ENCODE measurements at regions not wholly inside any gene's neighbourhood (a gene's known extent, or its start where the extent isn't known, plus 50 kb on each side); places are given as distances from the start of the nearest gene placed in this dataset.

DNA sequence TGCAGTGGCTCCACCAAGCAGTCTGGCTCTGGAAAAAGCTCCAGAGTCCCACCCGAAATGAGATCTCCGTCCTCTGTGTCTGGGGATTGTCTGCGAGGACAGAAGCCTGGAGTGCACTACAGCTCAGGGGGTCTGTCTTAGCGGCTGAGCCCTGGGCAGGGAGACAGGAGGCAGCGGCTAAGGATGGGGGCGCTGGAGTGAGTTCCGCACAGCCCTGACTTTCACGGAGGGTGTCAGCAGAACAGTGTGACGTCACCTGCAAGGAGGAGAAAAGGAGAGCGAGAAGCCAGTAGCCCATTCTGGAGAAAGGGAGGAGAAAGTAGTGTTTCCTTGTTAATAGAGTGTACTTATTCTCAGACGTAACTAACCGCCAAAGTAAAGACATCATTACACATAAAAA is 97.6 kb downstream of the FAM50B start:
- H3K27me3 ChIP-seq (ENCODE audit: control insufficient read depth in 2 of 2, insufficient read depth in 2 of 2, low read length in 2 of 2), result peaks cover 34 to 37% of the 10 kb centered on the region in 2 experiments
- no peak for TF ChIP-seq ZNF778 (CRISPR knock-in tag; IDR thresholded peaks at IDR 0.05)
- TF ChIP-seq ATF3 (IDR thresholded peaks at IDR 0.05), result peak; percentile 78
- no peak for TF ChIP-seq ATF3 (CRISPR knock-in tag; conservative IDR thresholded peaks at IDR 0.05)
- no peak for TF ChIP-seq ZBTB43 (CRISPR knock-in tag; IDR thresholded peaks at IDR 0.05)
- no peak for TF ChIP-seq ATF1 (CRISPR knock-in tag; IDR thresholded peaks at IDR 0.05)
- peak; percentile 80 for TF ChIP-seq ATF1 (tag; IDR thresholded peaks at IDR 0.05)
- no peak for TF ChIP-seq MEF2D (tag; conservative IDR thresholded peaks at IDR 0.05; ENCODE audit: low read depth)
- no peak for TF ChIP-seq MCM7 (IDR thresholded peaks at IDR 0.05)
- no peak for TF ChIP-seq PTBP1 (IDR thresholded peaks at IDR 0.05; ENCODE audit: low read depth, low read length)
- TF ChIP-seq ZC3H8 (IDR thresholded peaks at IDR 0.05), result no peak
- TF ChIP-seq CEBPB (tag; IDR thresholded peaks at IDR 0.05), result no peak
- TF ChIP-seq ZBTB11 (CRISPR knock-in tag; IDR thresholded peaks at IDR 0.05), result no peak
- TF ChIP-seq CREM (IDR thresholded peaks at IDR 0.05; ENCODE audit: low read depth), result peak; percentile 60
- peak; percentile 86 for TF ChIP-seq ATF7 (IDR thresholded peaks at IDR 0.05)
- H3K9me3 ChIP-seq (replicated peaks; ENCODE audit: control insufficient read depth, insufficient read depth, low read depth, low read length), result no peaks in the 10 kb centered on the region
- in situ Hi-C loops (cut with MboI), result no loop called here
- DNase-seq (ENCODE audit: extremely low read depth in 1 of 4, low spot score in 3 of 4) (peak in 2 of 4 experiments; percentile 17 to 23), ATAC-seq (peak; percentile 73), FAIRE-seq (no peak)
- no peaks in the 10 kb centered on the region for H3K9me1 ChIP-seq (ENCODE audit: control insufficient read depth, insufficient read depth, low read length)
- H4K20me1 ChIP-seq (replicated peaks; ENCODE audit: control insufficient read depth, insufficient read depth, low read length), result no peaks in the 10 kb centered on the region
- BruUV-seq (replicated peaks), result no TSS peak
- H3K4me1 ChIP-seq (replicated peaks in 1 of 2; ENCODE audit: control insufficient read depth in 2 of 2, insufficient read depth in 2 of 2, low read length in 2 of 2), result peaks cover 0 to 3% of the 10 kb centered on the region in 2 experiments; a peak in 1 of 5 replicates
- no peak overlapping the region for H3K27ac ChIP-seq (ENCODE audit: extremely low read depth, low read depth, low read length)
- 6% methylated on average over 12 of the region's 12 CpGs for WGBS (ENCODE audit: insufficient coverage, low coverage, missing lambda C conversion rate)
- intact Hi-C loops (cut with micrococcal nuclease), result no loop called here
- H3K4me2 ChIP-seq (ENCODE audit: insufficient read depth, low read length), result no peak overlapping the region; the same call in 1 of the 2 replicates
- H2AFZ ChIP-seq (ENCODE audit: low read depth, low read length), result no peak overlapping the region; the same call in 1 of the 2 replicates
- H3K36me3 ChIP-seq (ENCODE audit: control insufficient read depth, insufficient read depth, low read length), result no peaks in the 10 kb centered on the region
- H3K9ac ChIP-seq (ENCODE audit: insufficient read depth in 1 of 2, low read depth in 2 of 2, low read length in 2 of 2), result 0 out of 4 replicates have a peak overlapping the region, but pooled peaks of 1 of the 2 experiments have one; percentile 37
- H3K79me2 ChIP-seq (ENCODE audit: control insufficient read depth, insufficient read depth, low read length), result no peaks in the 10 kb centered on the region
- ChIA-PET POLR2A (no interaction called here), CTCF (ENCODE audit: low intra/inter-chr PET ratio) (no interaction called here)
- no peak overlapping the region for H3K4me3 ChIP-seq
